ENCODE measurements at regions not wholly inside any gene's neighbourhood (a gene's known extent, or its start where the extent isn't known, plus 50 kb on each side); places are given as distances from the start of the nearest gene placed in this dataset.

GRCh38 chr6:6436946-6437345, 116.5 kb upstream of the F13A1 start:
- H3K36me3 ChIP-seq: no peaks in the 10 kb centered on the region
- peaks cover 0 to 11% (median 0%) of the 10 kb centered on the region in 8 donors for H3K9me3 ChIP-seq
- H3K27me3 ChIP-seq (replicated peaks in 1 of 7): no peaks in the 10 kb centered on the region
- no peak overlapping the region for H3K4me3 ChIP-seq
- 69 to 82% (median 74%) methylated on average over 3 of the region's 3 CpGs for WGBS, 5 donors
- H3K4me1 ChIP-seq: no peaks in the 10 kb centered on the region
- no peak for DNase-seq
- TF ChIP-seq POLR2A (IDR thresholded peaks at IDR 0.05) (no peak), POLR2AphosphoS5 (IDR thresholded peaks at IDR 0.05) (no peak), CTCF (IDR thresholded peaks at IDR 0.05 in 8 of 11, conservative IDR thresholded peaks at IDR 0.05 in 3 of 11) (no peak)
- intact Hi-C loops (cut with DNase I; ENCODE audit: low total_unique reads): no loop called here
- no peak overlapping the region for H3K27ac ChIP-seq

GRCh38 chr6:6438286-6438685, 117.8 kb upstream of the F13A1 start:
- 77 to 96% (median 85%) methylated on average over 2 of the region's 2 CpGs for WGBS, 5 donors
- TF ChIP-seq POLR2A (IDR thresholded peaks at IDR 0.05) (no peak), POLR2AphosphoS5 (IDR thresholded peaks at IDR 0.05) (no peak), CTCF (IDR thresholded peaks at IDR 0.05 in 8 of 11, conservative IDR thresholded peaks at IDR 0.05 in 3 of 11) (no peak)
- no peak overlapping the region for H3K27ac ChIP-seq
- intact Hi-C loops (cut with DNase I; ENCODE audit: low total_unique reads): no loop called here
- H3K27me3 ChIP-seq (replicated peaks in 1 of 7): no peaks in the 10 kb centered on the region
- H3K9me3 ChIP-seq: peaks cover 0 to 12% (median 0%) of the 10 kb centered on the region in 8 donors
- H3K4me1 ChIP-seq: no peaks in the 10 kb centered on the region
- no peak overlapping the region for H3K4me3 ChIP-seq
- H3K36me3 ChIP-seq: no peaks in the 10 kb centered on the region
- no peak for DNase-seq

GRCh38 chr6:6439778-6440177, 119.3 kb upstream of the F13A1 start:
- no peak overlapping the region for H3K4me3 ChIP-seq
- H3K9me3 ChIP-seq: peaks cover 0 to 12% (median 0%) of the 10 kb centered on the region in 8 donors
- H3K27me3 ChIP-seq (replicated peaks in 1 of 7): no peaks in the 10 kb centered on the region
- WGBS, 5 donors: 72 to 84% (median 80%) methylated on average over 1 of the region's 1 CpG
- no peak for DNase-seq
- no peaks in the 10 kb centered on the region for H3K4me1 ChIP-seq
- no peak overlapping the region for H3K27ac ChIP-seq
- no peak for TF ChIP-seq POLR2AphosphoS5 (IDR thresholded peaks at IDR 0.05)
- no peaks in the 10 kb centered on the region for H3K36me3 ChIP-seq
- intact Hi-C loops (cut with DNase I; ENCODE audit: low total_unique reads): no loop called here

- intact Hi-C loops (cut with DNase I; ENCODE audit: low total_unique reads): no loop called here
- Histone ChIP-seq H3K4me3 (no peak overlapping the region), H3K36me3 (no peaks in the 10 kb centered on the region), H3K9me3 (no peaks in the 10 kb centered on the region), H3K27me3 (replicated peaks in 1 of 7) (peaks cover 0 to 9% (median 0%) of the 10 kb centered on the region in 7 donors), H3K27ac (no peak overlapping the region), H3K4me1 (no peaks in the 10 kb centered on the region)
- DNase-seq: no peak
- 19 to 52% (median 39%) methylated on average over 2 of the region's 2 CpGs for WGBS, 5 donors
- TF ChIP-seq POLR2A (IDR thresholded peaks at IDR 0.05) (no peak), POLR2AphosphoS5 (IDR thresholded peaks at IDR 0.05) (no peak), CTCF (IDR thresholded peaks at IDR 0.05 in 8 of 11, conservative IDR thresholded peaks at IDR 0.05 in 3 of 11) (no peak)
Observed at GRCh38 chr6:6452002-6452401, 131.5 kb upstream of the F13A1 start.

- Histone ChIP-seq H3K4me3 (no peak overlapping the region), H3K27me3 (replicated peaks in 1 of 7) (peaks cover 0 to 9% (median 0%) of the 10 kb centered on the region in 7 donors), H3K4me1 (no peaks in the 10 kb centered on the region), H3K27ac (no peak overlapping the region), H3K36me3 (no peaks in the 10 kb centered on the region), H3K9me3 (no peaks in the 10 kb centered on the region)
- intact Hi-C loops (cut with DNase I; ENCODE audit: low total_unique reads): no loop called here
- TF ChIP-seq CTCF (IDR thresholded peaks at IDR 0.05 in 8 of 11, conservative IDR thresholded peaks at IDR 0.05 in 3 of 11): no peak
- TF ChIP-seq POLR2AphosphoS5 (IDR thresholded peaks at IDR 0.05): no peak
- no peak for TF ChIP-seq POLR2A (IDR thresholded peaks at IDR 0.05)
- no peak for DNase-seq
- WGBS, 5 donors: 55 to 77% (median 72%) methylated on average over 1 of the region's 1 CpG
Observed at GRCh38 chr6:6453186-6453585, 132.7 kb upstream of the F13A1 start.
